ENCODE measurements at regions not wholly inside any gene's neighbourhood (a gene's known extent, or its start where the extent isn't known, plus 50 kb on each side); places are given as distances from the start of the nearest gene placed in this dataset.
"Not testable (repeated sequence)": the region's sequence is repeated elsewhere in the genome, so short reads cannot be mapped to it uniquely, and the experiment has no call there.

- no peak for DNase-seq (ENCODE audit: low read depth in 4 of 4, low spot score in 3 of 4)
Observed at GRCh38 chr21:16113052-16113715, 383.4 kb downstream of the USP25 start.

GRCh38 chr21:16115461-16115860, 385.7 kb downstream of the USP25 start:
- DNase-seq (ENCODE audit: low read depth in 4 of 4, low spot score in 3 of 4), result no peak

GRCh38 chr21:16116069-16116468, 386.3 kb downstream of the USP25 start:
- no peak for DNase-seq (ENCODE audit: low read depth in 4 of 4, low spot score in 3 of 4)

- DNase-seq (ENCODE audit: low read depth in 4 of 4, low spot score in 3 of 4), result no peak
Observed at GRCh38 chr21:16116798-16117197, 387.0 kb downstream of the USP25 start.

GRCh38 chr21:16117331-16117730, 387.5 kb downstream of the USP25 start:
- DNase-seq (ENCODE audit: low read depth in 4 of 4, low spot score in 3 of 4), result no peak

GRCh38 chr21:16117851-16118590, 388.2 kb downstream of the USP25 start:
- no peak for DNase-seq (ENCODE audit: low read depth in 4 of 4, low spot score in 3 of 4)

- peak; percentile 20 to 31 (median 25) for DNase-seq (ENCODE audit: low read depth in 4 of 4, low spot score in 3 of 4)
Observed at GRCh38 chr21:16124378-16125138, 394.8 kb downstream of the USP25 start.

- DNase-seq (ENCODE audit: low read depth in 4 of 4, low spot score in 3 of 4), result no peak
Observed at GRCh38 chr21:16125274-16125673, 395.5 kb downstream of the USP25 start.

GRCh38 chr21:16132453-16132852, 402.7 kb downstream of the USP25 start:
- DNase-seq (ENCODE audit: low read depth in 4 of 4, low spot score in 3 of 4), result not testable (repeated sequence)

GRCh38 chr21:16133248-16133647, 403.5 kb downstream of the USP25 start:
- no peak for DNase-seq (ENCODE audit: low read depth in 4 of 4, low spot score in 3 of 4)

GRCh38 chr21:16134134-16134533, 404.4 kb downstream of the USP25 start:
- DNase-seq (ENCODE audit: low read depth in 4 of 4, low spot score in 3 of 4), result no peak

- no peak for DNase-seq (ENCODE audit: low read depth in 4 of 4, low spot score in 3 of 4)
Observed at GRCh38 chr21:16137106-16137505, 407.3 kb downstream of the USP25 start.

- no peak for DNase-seq (ENCODE audit: low read depth in 4 of 4, low spot score in 3 of 4)
Observed at GRCh38 chr21:16145052-16145451, 415.3 kb downstream of the USP25 start.

- no peak for DNase-seq (ENCODE audit: low read depth in 4 of 4, low spot score in 3 of 4)
Observed at GRCh38 chr21:16145479-16145878, 415.7 kb downstream of the USP25 start.

- DNase-seq (ENCODE audit: low read depth in 4 of 4, low spot score in 3 of 4), result no peak
Observed at GRCh38 chr21:16154321-16154720, 424.5 kb downstream of the USP25 start.

- no peak for DNase-seq (ENCODE audit: low read depth in 4 of 4, low spot score in 3 of 4)
Observed at GRCh38 chr21:16154951-16155635, 425.3 kb downstream of the USP25 start.

GRCh38 chr21:16156841-16157489, 427.2 kb downstream of the USP25 start:
- DNase-seq (ENCODE audit: low read depth in 4 of 4, low spot score in 3 of 4), result no peak

GRCh38 chr21:16159213-16159970, 429.6 kb downstream of the USP25 start:
- no peak for DNase-seq (ENCODE audit: low read depth in 4 of 4, low spot score in 3 of 4)

GRCh38 chr21:16159971-16160350, 430.2 kb downstream of the USP25 start:
- DNase-seq (ENCODE audit: low read depth in 4 of 4, low spot score in 3 of 4), result no peak

GRCh38 chr21:16162953-16163352, 433.2 kb downstream of the USP25 start:
- no peak for DNase-seq (ENCODE audit: low read depth in 4 of 4, low spot score in 3 of 4)
